GM19099 (cell line): ENCODE measurements at regions not wholly inside any gene's neighbourhood (a gene's known extent, or its start where the extent isn't known, plus 50 kb on each side); places are given as distances from the start of the nearest gene placed in this dataset.

Source experiments
- POLR2A ChIP-seq: IDR thresholded peaks from 3 replicates; pipeline ENCODE4 v1.6.1; 2011; ENCODE audit warnings: low read depth; ENCODE audit not compliant: insufficient read length; ENCODE audit errors: extremely low read depth

DNA sequence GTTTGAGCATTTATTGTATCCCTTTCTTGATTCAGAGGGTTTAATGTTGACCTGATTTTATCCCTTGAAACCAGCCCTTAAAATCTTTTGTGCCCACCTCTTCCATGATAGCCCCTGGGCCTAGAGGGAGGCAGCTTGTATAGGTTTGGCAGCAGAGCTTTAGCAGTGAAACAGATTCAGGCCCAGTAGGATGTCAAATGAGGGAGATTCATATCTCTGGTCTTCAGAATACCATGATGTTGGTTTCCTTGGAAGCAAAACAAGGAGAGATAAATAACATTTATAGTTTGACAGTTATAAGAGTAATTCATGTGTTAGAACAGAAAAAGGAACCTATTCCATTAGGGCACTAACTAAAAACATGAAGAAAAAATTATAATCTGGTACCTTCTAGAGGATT is 649.2 kb downstream of the METTL4 start:
- no peak for TF ChIP-seq POLR2A

DNA sequence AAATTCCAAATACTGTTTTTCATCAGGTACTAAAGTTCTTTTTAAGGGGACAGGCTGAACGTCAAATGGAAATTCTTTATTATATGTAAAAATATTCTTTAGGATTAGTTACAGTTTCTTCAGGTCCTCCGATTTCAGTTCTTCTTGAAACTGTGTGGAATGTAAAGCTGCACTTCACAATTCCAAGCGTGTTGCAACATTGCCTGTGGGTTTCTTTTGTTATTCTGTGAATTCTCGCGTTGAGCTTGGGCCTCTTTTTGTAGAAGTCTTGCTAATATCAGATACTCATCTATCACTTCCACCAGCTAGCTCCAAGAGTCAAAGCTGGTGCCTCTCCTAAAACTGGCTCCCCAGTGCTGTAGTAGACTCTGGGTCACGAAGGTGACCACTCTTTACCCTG is 642.6 kb downstream of the METTL4 start:
- no peak for TF ChIP-seq POLR2A

DNA sequence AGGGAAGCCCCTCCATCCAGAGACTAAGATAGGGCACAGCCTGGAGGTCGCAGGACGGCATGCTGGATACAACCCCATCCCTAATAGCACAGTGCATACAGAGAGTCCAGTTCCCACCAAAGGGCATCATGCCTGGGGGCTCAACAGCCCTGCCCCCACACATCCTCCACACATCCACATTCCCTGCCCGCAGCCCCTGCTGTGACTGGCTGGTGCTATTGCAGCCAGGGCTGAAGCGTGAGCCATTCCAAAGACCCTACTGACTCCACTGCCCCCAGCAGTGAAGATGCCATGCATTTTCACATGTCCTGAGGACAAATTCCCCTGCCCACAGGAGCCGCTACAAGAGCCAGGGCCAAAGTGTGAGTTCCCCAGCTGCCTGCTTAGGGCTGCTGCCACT is 641.6 kb downstream of the METTL4 start:
- no peak for TF ChIP-seq POLR2A

DNA sequence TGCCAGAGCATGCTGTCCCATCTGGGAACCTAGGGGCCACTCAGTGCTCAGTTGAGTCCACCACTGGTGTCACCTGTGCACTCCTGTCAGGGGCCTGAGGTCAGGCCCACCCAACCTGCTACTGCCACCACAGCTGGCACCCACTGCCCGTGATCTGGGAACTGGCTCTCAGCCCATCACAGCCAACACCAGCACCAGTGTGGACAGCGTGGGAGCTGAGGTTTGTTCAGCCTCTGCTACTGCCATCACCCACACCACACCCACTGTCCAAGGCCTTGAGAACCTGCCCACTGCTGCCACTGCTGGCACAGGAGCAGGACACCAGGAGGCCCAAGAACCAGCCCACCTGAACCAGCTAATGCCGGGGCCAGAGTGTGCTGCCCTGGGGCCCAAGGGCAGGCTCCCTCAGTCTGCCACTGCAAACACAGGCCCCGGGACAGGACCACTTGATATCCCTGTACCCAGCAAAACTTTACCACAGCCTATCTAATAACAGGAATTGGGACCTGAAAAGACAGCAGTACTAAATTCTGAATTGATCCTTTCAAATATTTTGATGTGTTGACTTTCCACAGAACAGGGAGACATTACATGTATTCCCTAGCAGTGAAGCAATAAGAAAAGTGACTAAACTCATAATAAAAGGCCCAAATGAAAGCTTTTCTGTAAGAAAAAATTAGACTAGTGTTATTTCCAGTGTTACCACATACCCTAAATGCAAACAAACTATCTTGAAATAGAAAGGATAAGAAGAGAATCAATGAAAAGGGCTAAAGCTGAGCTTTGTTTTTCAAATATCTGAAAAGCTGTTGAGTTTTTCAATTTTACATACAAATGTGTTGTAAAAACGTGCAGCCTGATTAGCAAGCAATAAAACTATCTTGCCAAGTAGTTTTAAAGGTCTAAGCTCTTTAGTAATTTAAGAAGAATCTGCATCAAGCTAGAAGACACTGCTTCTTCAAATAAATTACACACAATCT is 640.7 kb downstream of the METTL4 start:
- no peak for TF ChIP-seq POLR2A

DNA sequence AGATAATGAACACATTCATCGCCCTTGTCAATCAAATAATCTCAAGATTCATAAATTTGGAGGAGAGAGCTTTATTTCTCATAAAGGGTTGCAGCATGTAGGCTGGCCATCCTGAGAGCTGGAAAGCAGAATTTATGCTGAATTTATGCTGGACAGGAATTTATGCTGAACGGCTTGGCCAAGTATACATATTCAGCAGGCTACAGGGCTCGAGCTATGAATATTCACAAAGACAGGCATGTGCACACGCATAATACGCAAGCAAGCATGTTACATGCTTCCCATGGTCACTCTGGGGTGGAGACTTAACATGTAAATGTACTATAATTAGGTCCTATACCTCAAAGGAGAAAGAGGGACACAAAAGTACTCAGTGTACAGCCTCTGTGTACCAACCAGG is 618.8 kb downstream of the METTL4 start:
- TF ChIP-seq POLR2A = no peak

DNA sequence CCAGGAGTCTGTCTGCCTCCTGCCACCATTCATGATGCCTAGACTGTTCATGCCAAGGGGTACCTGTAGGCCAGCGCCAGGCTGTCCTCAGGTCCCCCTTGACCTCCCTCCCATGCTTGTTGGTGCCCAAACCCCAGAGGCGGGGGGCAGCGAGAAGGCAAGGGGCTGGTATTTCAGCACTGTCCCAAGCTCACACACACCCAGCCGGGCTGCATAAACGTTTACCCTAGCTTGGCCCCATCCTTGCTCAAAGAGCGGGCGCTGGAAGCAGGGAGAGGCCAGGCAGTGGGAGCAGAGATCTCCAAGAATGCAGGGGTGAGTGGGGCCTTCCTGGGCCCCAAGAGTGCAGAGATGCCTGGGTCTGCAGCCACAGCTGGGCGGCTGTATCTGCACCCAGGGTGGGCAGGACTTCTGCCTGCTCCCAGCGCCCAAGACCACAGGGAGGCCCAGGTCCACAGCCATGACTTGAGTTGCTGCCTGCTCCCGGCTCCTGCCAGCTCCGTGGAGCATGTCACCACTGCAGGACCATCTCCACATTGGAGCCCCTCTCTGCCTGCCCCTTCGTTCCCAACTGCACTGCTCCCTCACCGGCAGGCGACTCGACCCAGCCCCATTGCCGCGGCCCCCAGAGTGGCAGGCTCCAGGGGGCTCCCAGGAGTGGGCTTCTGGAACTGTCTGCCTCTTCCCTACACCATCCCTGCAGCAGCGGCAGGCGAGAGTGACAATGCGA is 616.6 kb downstream of the METTL4 start:
- no peak for TF ChIP-seq POLR2A

DNA sequence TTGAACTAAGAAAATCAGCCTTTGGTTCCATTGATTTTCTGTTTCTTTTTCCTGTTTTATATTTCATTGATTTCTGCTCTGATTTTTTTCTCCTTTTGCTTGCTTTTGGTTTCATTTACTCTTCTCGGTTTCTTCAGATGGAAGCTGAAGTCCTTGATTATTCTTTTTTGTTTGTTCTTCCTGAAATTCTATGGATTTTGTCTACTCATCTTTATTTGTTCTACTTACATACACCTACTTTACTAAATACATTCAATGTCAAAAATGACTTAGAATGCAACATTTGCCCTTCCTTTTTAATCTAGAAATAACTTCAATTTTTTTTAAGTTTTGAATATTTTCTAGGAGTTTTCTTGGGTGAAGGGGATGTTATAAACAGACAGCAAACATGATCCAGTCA is 612.5 kb downstream of the METTL4 start:
- TF ChIP-seq POLR2A = no peak

DNA sequence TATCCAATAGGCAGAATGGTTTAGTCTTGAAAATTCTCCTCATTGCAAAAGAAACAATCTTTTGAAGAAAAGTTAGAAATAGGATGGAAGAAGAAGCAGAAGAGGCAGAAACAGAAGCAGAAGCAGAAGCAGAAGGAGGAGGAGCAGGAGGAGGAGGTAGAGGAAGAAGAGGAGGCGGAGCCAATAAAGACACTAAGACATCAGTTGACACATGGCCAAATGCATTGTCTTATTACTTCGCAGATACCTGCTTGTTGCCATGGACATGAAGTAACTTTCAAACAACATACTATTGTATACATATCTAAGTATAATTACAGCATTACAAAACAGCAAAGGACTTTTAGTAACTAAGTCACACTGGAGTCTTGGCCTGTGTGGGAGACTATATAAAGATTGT is 606.3 kb downstream of the METTL4 start:
- TF ChIP-seq POLR2A = no peak

DNA sequence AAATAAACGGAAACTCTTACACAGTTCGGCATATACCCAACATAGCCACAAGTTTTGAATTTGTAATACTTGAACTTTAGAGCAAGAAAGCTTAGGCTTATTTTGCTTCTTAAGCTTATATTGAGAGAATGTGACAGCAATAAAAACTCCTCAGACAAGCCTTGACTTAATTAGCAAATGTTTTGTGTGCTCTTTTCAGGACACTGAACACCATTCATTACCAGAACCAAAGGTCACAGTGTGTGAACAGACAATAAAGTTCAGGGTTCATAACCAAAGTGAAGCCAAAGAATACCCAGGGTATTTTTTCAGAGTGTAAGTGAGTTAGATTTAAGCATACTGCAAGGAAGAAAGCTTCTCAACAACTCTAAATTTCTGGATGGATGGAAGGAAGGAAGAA is 605.8 kb downstream of the METTL4 start:
- TF ChIP-seq POLR2A = no peak

DNA sequence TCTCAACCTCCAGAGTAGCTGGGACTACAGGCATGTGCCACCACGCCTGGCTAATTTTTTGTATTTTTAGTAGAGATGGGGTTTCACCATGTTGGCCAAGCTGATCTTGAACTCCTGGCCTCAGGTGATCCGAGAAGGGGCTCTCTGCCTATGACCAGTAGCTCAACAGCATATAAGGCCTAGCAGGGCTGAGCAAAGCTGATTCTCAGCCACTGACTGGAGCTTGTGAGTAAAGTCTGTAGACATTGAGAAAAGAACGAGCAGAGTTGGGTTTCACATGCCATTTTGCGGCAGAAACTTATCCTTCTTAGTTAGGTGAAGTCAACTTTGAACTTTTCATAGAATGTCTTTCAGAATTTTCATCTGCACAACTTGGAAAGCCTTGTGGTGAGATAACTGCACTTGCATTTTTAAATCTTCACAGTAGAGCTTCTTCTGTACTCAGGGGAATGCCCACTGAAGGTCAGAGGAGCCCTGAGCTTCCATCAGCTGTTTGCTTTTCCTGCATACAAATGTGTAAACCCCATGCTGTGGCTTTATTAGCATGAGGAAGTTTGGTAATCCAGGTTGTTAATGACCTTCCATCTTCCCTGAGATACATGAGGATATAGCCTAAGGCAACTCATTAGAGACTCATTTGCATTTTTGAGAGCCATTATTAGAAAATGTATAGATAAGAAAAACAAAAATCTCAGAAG is 602.4 kb downstream of the METTL4 start:
- no peak for TF ChIP-seq POLR2A

DNA sequence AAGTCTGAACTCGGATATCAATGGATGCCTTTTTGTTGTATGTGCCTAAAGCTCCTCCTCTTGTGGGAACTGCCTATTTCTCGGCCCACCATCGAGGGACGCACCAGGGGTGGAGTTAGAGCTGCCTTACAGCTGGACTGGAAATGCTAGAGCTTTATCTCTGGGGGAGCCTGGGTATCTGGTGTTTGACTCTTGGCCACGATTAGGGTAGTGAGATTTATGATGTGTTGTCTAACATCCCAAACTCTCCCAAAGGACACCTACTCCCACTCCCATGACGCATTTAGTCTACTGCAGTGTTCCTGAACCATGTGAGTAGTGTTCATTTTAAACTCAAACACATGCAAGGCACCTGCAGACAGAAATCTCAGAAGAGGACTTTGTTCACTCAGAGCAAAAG is 594.8 kb downstream of the METTL4 start:
- TF ChIP-seq POLR2A = no peak

DNA sequence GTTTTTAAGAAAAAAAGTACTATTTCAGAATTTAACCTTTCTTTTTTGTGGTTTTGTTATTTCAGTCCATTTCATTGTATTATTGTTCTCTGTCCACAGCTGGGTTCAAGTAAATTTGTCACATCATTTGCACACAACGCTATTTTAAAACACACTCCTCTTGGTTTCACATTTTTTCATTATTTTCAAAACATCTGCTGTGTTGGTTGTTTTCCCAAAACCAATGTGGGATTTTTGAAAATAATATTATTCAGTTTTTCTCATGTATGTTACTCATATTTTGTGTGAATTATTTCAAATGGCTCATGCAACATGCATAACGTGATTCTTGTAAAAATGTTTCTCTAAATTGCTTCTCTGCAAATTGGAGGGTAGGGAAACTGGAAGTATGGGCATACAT is 589.2 kb downstream of the METTL4 start:
- TF ChIP-seq POLR2A = no peak

DNA sequence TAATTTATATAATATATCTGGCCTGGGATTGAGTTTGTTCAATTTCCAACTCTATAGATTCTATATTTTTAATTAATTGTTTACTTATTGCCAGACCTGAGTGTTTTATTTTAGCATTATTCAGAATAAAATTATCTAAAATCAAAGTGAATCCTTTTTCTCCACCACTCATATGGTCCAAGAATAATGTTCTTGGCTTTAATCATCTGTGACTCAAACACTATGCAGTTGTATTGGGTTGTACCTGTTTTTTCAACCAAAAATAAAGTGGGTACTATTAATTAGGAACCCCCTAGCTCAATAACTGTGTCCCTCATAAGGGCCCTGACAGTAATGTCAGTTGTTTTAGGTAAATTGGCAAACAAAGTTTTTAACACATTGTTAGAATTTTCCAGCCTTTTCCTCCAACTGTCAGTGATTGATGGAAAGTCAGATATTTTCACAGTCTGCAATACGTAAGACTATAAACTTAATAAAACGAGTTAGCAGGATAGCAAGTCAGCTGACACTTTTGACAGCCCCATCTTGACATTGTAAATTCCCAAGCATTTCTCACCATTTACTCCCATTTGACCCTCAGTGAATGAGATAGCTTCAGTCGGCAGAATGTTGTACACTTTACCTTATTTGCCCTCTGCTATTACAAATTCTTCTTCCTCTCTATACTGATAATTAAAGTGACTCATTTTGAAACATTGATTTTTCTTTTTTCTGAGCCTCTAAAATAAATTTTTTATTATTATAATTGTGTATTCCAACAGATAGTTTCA is 587.4 kb downstream of the METTL4 start:
- TF ChIP-seq POLR2A = no peak

DNA sequence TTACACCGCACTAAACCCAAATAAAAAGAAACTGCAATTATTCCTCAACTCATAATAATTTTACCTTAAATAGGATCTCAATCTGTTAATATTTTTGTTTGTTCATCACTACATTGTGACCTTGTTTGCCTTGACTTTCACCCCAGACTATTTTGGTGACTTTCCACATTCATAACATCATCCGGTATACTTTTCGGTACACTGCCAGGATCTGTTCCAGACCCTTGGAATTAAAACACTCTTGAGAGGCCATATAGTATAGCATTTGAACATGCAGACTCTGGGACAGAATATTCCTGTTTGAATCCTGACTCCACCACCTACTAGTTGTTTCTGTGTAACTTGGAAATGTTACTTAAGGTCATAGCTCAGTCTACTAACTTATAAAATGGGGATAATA is 577.4 kb downstream of the METTL4 start:
- no peak for TF ChIP-seq POLR2A

DNA sequence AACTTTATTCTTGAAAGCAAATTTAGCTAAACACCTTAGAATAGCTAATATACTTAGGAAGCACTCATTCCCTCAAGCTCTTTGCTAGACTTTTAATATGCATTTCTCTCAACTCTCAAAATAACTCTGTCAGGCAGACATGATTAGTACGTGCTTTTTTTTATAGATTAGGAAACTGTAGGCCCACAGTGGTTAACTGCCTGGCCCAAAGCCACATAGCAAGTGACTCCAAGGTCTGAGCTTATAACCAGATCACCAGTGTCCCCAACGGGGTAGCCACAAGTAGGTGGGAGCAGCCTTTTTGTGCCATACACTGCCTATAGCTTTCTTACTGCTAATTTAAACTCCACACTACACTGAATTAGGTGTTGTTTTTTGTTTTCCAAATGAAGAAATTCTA is 576.8 kb downstream of the METTL4 start:
- TF ChIP-seq POLR2A = no peak
